A549 (cell line): ENCODE measurements at regions not wholly inside any gene's neighbourhood (a gene's known extent, or its start where the extent isn't known, plus 50 kb on each side); places are given as distances from the start of the nearest gene placed in this dataset.

ENCODE experiments used
- ATAC-seq, 2 experiments: fragments of 200-7000 bp in 1 of 2; fragments of >200 bp in 1 of 2; cut with Nextera tagmentation in 1 of 2; cut with Tn5 transposase in 1 of 2; 3 replicates each; pipeline versions ENCODE4 v1.8.0 to v1.9.1; 2018 to 2020; ENCODE audit warnings: mild to moderate bottlenecking in 1 of 2, moderate library complexity in 1 of 2
- CTCF ChIA-PET: fragments of 300-600 bp; sonication (Branson Sonifier 250); formaldehyde crosslinking; extraction: SDS; loops from one replicate; lab custom pipeline; 2021; ENCODE audit warnings: antibody characterized with exemption, inconsistent platforms; lab: Yijun Ruan, JAX
- POLR2A ChIA-PET: fragments of 350-600 bp; formaldehyde crosslinking; extraction: SDS; loops from one replicate; lab custom pipeline; 2021; ENCODE audit warnings: antibody characterized with exemption, inconsistent platforms; lab: Yijun Ruan, JAX
- DNase-seq, 2 experiments: peaks; one replicate each; pipeline versions ENCODE4 v3.0.0 to v3.0.0-alpha.2; 2011 to 2016; ENCODE audit warnings: low read depth in 1 of 2, low spot score in 1 of 2
- FAIRE-seq: peaks from 2 replicates; lab custom pipeline; 2011; peaks lifted over from hg19 to GRCh38; lab: Jason Lieb, UNC
- H3K27ac ChIP-seq, 2 experiments: fragments of >200 bp; sonication (Bioruptor Twin); formaldehyde crosslinking; 3 replicates each; pipeline ENCODE4 v1.5.1; 2016 to 2017
- H3K4me1 ChIP-seq: fragments of >200 bp; sonication (Bioruptor Twin); formaldehyde crosslinking; 3 replicates; pipeline ENCODE4 v1.6.1; 2016
- H3K4me2 ChIP-seq: fragments of >200 bp; sonication (Bioruptor Twin); formaldehyde crosslinking; 3 replicates; pipeline ENCODE4 v1.6.1; 2016
- H3K4me3 ChIP-seq: fragments of >200 bp; sonication (Bioruptor Twin); formaldehyde crosslinking; 3 replicates; pipeline ENCODE4 v1.5.1; 2016
- H3K9me3 ChIP-seq: fragments of >200 bp; sonication (Bioruptor Twin); formaldehyde crosslinking; 3 replicates; pipeline ENCODE4 v1.6.1; 2016
- CBX2 ChIP-seq: fragments of 200-600 bp; sonication (generic); IDR thresholded peaks from 2 replicates; pipeline ENCODE4 v1.6.1; 2016; ENCODE audit warnings: low read depth, mild to moderate bottlenecking, borderline replicate concordance
- FOXS1 ChIP-seq: fragments of 250-450 bp; sonication (Bioruptor Pico); IDR thresholded peaks from 2 replicates; pipeline ENCODE4 v1.5.0; 2020; ENCODE audit warnings: mild to moderate bottlenecking, moderate library complexity
- HOXA7 ChIP-seq: fragments of 250-450 bp; sonication (Bioruptor Pico); IDR thresholded peaks from 2 replicates; pipeline ENCODE4 v1.5.0; 2020; ENCODE audit warnings: mild to moderate bottlenecking, moderate library complexity
- HOXB5 ChIP-seq: fragments of 250-450 bp; sonication (Bioruptor Pico); IDR thresholded peaks from 2 replicates; pipeline ENCODE4 v1.5.0; 2020; ENCODE audit warnings: mild to moderate bottlenecking, moderate library complexity
- JUN ChIP-seq, 2 experiments: fragments of >200 bp; sonication (Bioruptor Twin); formaldehyde crosslinking; IDR thresholded peaks; 2 replicates in 1 of 2; 3 replicates in 1 of 2; pipeline ENCODE4 v1.6.1; 2016 to 2017
- KDM5A ChIP-seq: fragments of 200-600 bp; sonication (generic); IDR thresholded peaks from 2 replicates; pipeline ENCODE4 v1.6.1; 2016; ENCODE audit warnings: antibody characterized with exemption, mild to moderate bottlenecking
- MAZ ChIP-seq: fragments of 150-350 bp; IDR thresholded peaks from 2 replicates; pipeline ENCODE4 v1.6.1; 2014; ENCODE audit warnings: antibody characterized with exemption, low read depth, low read length, borderline replicate concordance
- MYC ChIP-seq: IDR thresholded peaks from 2 replicates; pipeline ENCODE4 v1.6.1; 2012; ENCODE audit warnings: mild to moderate bottlenecking, inconsistent platforms, low read length, improper control_type of control experiment, borderline replicate concordance
- NFE2L2 ChIP-seq: fragments of 150-350 bp; conservative IDR thresholded peaks from 2 replicates; pipeline ENCODE4 v1.6.1; 2014; ENCODE audit warnings: low read length
- ZC3H11A ChIP-seq: fragments of 450-650 bp; IDR thresholded peaks from 2 replicates; pipeline ENCODE4 v1.6.1; 2014; ENCODE audit warnings: antibody characterized with exemption, mild to moderate bottlenecking
- ZSCAN20 ChIP-seq: fragments of 250-450 bp; sonication (Bioruptor Pico); IDR thresholded peaks from 2 replicates; pipeline ENCODE4 v1.8.0; 2022; ENCODE audit warnings: mild to moderate bottlenecking, moderate library complexity
- WGBS: methylation state at CpG from one replicate; pipeline ENCODE4 v1.1.6; 2017; ENCODE audit errors: missing lambda C conversion rate; 5-methylcytosine and 5-hydroxymethylcytosine counted together
- TF ChIP-seq, protein P1 (sequence below): fragments of >200 bp; sonication (Bioruptor Twin); formaldehyde crosslinking; IDR thresholded peaks from 3 replicates; pipeline ENCODE4 v1.6.1; 2016
- TF ChIP-seq, protein P2 (sequence below): fragments of 250-450 bp; sonication (Bioruptor Pico); IDR thresholded peaks from 2 replicates; pipeline ENCODE4 v1.5.0; 2020; ENCODE audit warnings: low read depth, mild to moderate bottlenecking, moderate library complexity
- TF ChIP-seq, protein P3 (sequence below): fragments of 200-600 bp; sonication (generic); IDR thresholded peaks from 2 replicates; pipeline ENCODE4 v1.6.1; 2016; ENCODE audit warnings: antibody characterized with exemption, mild to moderate bottlenecking, moderate library complexity
- TF ChIP-seq, protein P4 (sequence below): fragments of 250-450 bp; sonication (Bioruptor Pico); IDR thresholded peaks from 2 replicates; pipeline ENCODE4 v1.5.0; 2021; ENCODE audit warnings: mild to moderate bottlenecking, moderate library complexity, borderline replicate concordance
- TF ChIP-seq, protein P5 (sequence below): fragments of 450-650 bp; IDR thresholded peaks from 2 replicates; pipeline ENCODE4 v1.6.1; 2014; ENCODE audit warnings: antibody characterized with exemption
- TF ChIP-seq, protein P6 (sequence below): IDR thresholded peaks from 2 replicates; pipeline ENCODE4 v1.6.1; 2012

DNA sequence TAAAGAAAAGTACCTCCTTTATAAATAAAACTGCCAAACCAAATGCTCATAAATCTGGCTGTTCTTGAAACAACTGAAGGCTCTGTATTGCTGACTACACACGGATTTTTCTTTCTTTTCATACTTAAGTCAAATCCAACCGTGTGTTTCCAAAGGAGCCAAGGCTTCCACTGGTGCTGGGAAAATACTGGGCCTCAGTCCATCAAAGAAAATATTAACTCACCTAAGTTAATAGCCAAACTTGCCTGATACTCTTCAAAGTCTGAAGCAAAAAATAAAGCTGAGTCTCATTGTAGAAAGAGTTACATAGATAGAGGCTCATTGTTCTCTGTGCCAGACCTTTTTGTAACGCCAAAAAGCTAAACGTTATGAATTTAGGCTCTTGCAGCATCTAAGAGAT lies 350.4 kb upstream of the CDH9 start:
- no peak overlapping the region for H3K4me3 ChIP-seq

DNA sequence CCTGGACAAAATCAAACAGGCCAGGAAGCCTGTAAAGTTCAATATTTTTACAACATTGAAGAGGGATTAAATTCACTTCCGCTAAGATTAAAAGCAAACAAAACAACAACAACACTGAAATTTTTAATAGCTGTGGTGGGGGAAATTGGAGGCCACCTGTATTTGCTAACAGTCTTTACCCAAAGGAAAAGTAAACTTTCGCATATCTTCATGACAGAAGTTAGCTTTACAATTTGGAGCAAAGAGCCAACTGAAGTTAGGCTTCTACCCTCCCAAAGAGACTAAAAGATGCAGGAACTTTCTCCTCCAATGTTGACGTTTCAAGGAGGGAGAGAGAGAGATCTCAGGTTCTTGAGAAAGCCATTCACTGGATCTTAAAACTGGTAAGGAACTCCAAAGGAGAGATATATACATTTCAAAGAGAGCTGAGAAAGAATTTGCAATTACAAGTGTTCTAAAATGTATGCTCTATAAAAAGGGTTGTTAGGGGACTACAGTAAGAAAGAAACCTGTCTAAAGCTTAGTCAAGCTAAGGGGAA lies 349.2 kb upstream of the CDH9 start:
- 41% methylated on average over 3 of the region's 3 CpGs for WGBS
- H3K9me3 ChIP-seq: no peaks in the 10 kb centered on the region
- H3K4me3 ChIP-seq: no peak overlapping the region
- ATAC-seq (no peak), DNase-seq (no peak), FAIRE-seq (no peak)
- TF ChIP-seq FOXS1 (CRISPR knock-in tag) (no peak), ZSCAN20 (CRISPR knock-in tag) (no peak), KDM5A (no peak), JUN (IDR thresholded peaks at IDR 0.05) (no peak), NFE2L2 (no peak), CBX2 (no peak), MAZ (no peak), MYC (no peak), HOXB5 (CRISPR knock-in tag) (no peak)
- TF ChIP-seq, protein P1, sequence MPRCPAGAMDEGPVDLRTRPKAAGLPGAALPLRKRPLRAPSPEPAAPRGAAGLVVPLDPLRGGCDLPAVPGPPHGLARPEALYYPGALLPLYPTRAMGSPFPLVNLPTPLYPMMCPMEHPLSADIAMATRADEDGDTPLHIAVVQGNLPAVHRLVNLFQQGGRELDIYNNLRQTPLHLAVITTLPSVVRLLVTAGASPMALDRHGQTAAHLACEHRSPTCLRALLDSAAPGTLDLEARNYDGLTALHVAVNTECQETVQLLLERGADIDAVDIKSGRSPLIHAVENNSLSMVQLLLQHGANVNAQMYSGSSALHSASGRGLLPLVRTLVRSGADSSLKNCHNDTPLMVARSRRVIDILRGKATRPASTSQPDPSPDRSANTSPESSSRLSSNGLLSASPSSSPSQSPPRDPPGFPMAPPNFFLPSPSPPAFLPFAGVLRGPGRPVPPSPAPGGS: no peak
- TF ChIP-seq, protein P2, sequence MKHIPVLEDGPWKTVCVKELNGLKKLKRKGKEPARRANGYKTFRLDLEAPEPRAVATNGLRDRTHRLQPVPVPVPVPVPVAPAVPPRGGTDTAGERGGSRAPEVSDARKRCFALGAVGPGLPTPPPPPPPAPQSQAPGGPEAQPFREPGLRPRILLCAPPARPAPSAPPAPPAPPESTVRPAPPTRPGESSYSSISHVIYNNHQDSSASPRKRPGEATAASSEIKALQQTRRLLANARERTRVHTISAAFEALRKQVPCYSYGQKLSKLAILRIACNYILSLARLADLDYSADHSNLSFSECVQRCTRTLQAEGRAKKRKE: no peak
- TF ChIP-seq, protein P3, sequence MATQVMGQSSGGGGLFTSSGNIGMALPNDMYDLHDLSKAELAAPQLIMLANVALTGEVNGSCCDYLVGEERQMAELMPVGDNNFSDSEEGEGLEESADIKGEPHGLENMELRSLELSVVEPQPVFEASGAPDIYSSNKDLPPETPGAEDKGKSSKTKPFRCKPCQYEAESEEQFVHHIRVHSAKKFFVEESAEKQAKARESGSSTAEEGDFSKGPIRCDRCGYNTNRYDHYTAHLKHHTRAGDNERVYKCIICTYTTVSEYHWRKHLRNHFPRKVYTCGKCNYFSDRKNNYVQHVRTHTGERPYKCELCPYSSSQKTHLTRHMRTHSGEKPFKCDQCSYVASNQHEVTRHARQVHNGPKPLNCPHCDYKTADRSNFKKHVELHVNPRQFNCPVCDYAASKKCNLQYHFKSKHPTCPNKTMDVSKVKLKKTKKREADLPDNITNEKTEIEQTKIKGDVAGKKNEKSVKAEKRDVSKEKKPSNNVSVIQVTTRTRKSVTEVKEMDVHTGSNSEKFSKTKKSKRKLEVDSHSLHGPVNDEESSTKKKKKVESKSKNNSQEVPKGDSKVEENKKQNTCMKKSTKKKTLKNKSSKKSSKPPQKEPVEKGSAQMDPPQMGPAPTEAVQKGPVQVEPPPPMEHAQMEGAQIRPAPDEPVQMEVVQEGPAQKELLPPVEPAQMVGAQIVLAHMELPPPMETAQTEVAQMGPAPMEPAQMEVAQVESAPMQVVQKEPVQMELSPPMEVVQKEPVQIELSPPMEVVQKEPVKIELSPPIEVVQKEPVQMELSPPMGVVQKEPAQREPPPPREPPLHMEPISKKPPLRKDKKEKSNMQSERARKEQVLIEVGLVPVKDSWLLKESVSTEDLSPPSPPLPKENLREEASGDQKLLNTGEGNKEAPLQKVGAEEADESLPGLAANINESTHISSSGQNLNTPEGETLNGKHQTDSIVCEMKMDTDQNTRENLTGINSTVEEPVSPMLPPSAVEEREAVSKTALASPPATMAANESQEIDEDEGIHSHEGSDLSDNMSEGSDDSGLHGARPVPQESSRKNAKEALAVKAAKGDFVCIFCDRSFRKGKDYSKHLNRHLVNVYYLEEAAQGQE: no peak
- TF ChIP-seq, protein P4, sequence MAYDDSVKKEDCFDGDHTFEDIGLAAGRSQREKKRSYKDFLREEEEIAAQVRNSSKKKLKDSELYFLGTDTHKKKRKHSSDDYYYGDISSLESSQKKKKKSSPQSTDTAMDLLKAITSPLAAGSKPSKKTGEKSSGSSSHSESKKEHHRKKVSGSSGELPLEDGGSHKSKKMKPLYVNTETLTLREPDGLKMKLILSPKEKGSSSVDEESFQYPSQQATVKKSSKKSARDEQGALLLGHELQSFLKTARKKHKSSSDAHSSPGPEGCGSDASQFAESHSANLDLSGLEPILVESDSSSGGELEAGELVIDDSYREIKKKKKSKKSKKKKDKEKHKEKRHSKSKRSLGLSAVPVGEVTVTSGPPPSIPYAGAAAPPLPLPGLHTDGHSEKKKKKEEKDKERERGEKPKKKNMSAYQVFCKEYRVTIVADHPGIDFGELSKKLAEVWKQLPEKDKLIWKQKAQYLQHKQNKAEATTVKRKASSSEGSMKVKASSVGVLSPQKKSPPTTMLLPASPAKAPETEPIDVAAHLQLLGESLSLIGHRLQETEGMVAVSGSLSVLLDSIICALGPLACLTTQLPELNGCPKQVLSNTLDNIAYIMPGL (CRISPR knock-in tag): no peak
- TF ChIP-seq, protein P5, sequence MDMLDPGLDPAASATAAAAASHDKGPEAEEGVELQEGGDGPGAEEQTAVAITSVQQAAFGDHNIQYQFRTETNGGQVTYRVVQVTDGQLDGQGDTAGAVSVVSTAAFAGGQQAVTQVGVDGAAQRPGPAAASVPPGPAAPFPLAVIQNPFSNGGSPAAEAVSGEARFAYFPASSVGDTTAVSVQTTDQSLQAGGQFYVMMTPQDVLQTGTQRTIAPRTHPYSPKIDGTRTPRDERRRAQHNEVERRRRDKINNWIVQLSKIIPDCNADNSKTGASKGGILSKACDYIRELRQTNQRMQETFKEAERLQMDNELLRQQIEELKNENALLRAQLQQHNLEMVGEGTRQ: no peak
- TF ChIP-seq, protein P6, sequence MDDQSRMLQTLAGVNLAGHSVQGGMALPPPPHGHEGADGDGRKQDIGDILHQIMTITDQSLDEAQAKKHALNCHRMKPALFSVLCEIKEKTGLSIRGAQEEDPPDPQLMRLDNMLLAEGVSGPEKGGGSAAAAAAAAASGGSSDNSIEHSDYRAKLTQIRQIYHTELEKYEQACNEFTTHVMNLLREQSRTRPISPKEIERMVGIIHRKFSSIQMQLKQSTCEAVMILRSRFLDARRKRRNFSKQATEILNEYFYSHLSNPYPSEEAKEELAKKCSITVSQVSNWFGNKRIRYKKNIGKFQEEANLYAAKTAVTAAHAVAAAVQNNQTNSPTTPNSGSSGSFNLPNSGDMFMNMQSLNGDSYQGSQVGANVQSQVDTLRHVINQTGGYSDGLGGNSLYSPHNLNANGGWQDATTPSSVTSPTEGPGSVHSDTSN: no peak
- H3K4me1 ChIP-seq: no peaks in the 10 kb centered on the region
- H3K4me2 ChIP-seq: no peak overlapping the region
- H3K27ac ChIP-seq: no peak overlapping the region
- CTCF ChIA-PET: no interaction called here
- POLR2A ChIA-PET: no interaction called here

More for the DNA sequence above, 350.4 kb upstream of the CDH9 start:
- ATAC-seq: no peak
- TF ChIP-seq ZC3H11A (no peak), HOXA7 (no peak), ZSCAN20 (CRISPR knock-in tag) (no peak)
- TF ChIP-seq, all 56 proteins: peak for 0
- H3K4me1 ChIP-seq: no peaks in the 10 kb centered on the region
- no peak overlapping the region; the same call in 2 of the 3 replicates for H3K4me2 ChIP-seq
- no peaks in the 10 kb centered on the region for H3K9me3 ChIP-seq
- DNase-seq (no peak), FAIRE-seq (no peak)
- ChIA-PET CTCF (no interaction called here), POLR2A (no interaction called here)
- no peak overlapping the region for H3K27ac ChIP-seq
- 14% methylated on average over 4 of the region's 4 CpGs for WGBS
